ENCODE measurements at regions not wholly inside any gene's neighbourhood (a gene's known extent, or its start where the extent isn't known, plus 50 kb on each side); places are given as distances from the start of the nearest gene placed in this dataset.
A peak's percentile ranks its signal among the peaks of the same experiment; 100 is the strongest.

DNA sequence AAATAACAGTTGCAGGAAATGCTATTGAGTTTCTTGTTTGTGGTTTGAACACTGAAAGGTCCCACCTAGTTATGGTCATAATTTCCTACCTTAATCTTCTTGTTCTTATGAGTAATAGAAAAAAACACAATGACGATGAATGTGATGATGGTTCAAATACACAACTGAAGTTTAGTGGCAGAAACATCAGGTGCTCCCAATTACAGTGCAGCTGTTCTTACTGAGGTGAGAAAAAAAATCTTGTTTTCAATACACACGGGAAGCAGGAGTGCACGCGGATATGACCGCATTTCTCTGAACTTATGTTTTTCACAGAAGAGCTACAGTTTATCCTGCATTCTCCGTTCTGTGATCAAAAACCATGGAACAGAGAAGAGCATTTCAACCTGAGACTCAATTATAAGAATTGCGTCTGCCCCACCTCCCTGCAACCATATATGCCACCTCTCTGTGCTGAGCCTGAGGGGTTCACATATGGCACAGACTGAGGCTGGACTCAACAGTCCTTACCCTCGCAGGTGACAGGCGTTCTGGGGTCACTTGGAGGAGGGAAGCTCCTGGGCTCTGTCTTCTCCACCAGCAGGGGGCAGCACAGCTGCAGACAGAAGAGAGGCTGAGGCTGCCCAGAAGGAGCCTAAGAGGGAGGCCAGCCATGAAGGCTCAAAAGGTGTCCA, 99.7 kb upstream of the IGLL5 start:
- H2AFZ ChIP-seq, result no peak overlapping the region
- no peaks in the 10 kb centered on the region for H3K36me3 ChIP-seq (ENCODE audit: control insufficient read depth, insufficient read depth, low read length)
- H3K4me1 ChIP-seq, result no peaks in the 10 kb centered on the region
- no peak overlapping the region for H3K4me2 ChIP-seq (ENCODE audit: low read length)
- no peak overlapping the region for H3K4me3 ChIP-seq (ENCODE audit: low read depth, low read length)
- H3K27me3 ChIP-seq (ENCODE audit: control insufficient read depth, insufficient read depth, low read length), result no peaks in the 10 kb centered on the region
- H3K27ac ChIP-seq, result no peak overlapping the region
- peak; percentile 30 for TF ChIP-seq CTCF (IDR thresholded peaks at IDR 0.05)
- H3K9me3 ChIP-seq (ENCODE audit: control insufficient read depth, low read length), result no peaks in the 10 kb centered on the region
- no peak overlapping the region for H3K9ac ChIP-seq
- H3K79me2 ChIP-seq, result no peaks in the 10 kb centered on the region

DNA sequence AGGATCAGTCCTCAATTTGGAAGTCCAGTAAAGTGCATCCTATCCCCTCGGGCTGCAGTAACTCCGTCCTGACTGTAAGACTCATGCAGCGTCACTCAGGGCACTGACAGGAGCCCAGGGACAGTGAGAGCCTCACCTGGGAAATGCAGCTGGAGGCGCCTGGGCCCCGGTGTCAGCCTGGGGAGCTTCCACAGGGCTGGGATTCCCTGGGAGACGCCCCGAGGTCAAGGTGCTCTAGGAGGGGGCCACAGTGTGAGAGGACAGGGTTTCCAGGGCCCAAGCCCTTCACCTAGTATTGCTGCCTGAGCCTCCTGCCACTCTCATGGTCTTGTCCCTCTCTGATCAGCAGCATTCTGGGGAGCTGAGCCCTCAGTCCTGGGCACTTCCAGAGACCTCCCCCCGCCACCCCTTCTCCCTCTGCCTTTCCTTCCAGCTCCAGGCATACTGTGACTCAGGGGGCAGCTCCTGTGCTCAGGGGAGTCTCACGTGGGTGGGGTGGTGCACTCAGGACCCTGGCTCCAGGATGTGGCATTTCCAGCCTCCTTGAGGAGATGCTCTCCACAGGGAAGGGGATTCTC, 99.1 kb upstream of the IGLL5 start:
- H3K79me2 ChIP-seq, result no peaks in the 10 kb centered on the region
- no peak overlapping the region for H2AFZ ChIP-seq
- H3K4me3 ChIP-seq (ENCODE audit: low read depth, low read length), result no peak overlapping the region
- H3K27ac ChIP-seq, result no peak overlapping the region
- no peak overlapping the region for H3K9ac ChIP-seq
- no peaks in the 10 kb centered on the region for H3K4me1 ChIP-seq
- no peaks in the 10 kb centered on the region for H3K27me3 ChIP-seq (ENCODE audit: control insufficient read depth, insufficient read depth, low read length)
- H3K9me3 ChIP-seq (ENCODE audit: control insufficient read depth, low read length), result no peaks in the 10 kb centered on the region
- H3K4me2 ChIP-seq (ENCODE audit: low read length), result no peak overlapping the region
- TF ChIP-seq CTCF (IDR thresholded peaks at IDR 0.05), result no peak
- no peaks in the 10 kb centered on the region for H3K36me3 ChIP-seq (ENCODE audit: control insufficient read depth, insufficient read depth, low read length)

GRCh38 chr22:22789233-22789921, 98.2 kb upstream of the IGLL5 start:
- no peak for TF ChIP-seq CTCF (IDR thresholded peaks at IDR 0.05)
- Histone ChIP-seq H3K79me2 (no peaks in the 10 kb centered on the region), H3K4me3 (ENCODE audit: low read depth, low read length) (no peak overlapping the region), H3K9ac (no peak overlapping the region), H3K27ac (no peak overlapping the region), H3K27me3 (ENCODE audit: control insufficient read depth, insufficient read depth, low read length) (no peaks in the 10 kb centered on the region), H3K9me3 (ENCODE audit: control insufficient read depth, low read length) (no peaks in the 10 kb centered on the region), H2AFZ (no peak overlapping the region), H3K36me3 (ENCODE audit: control insufficient read depth, insufficient read depth, low read length) (no peaks in the 10 kb centered on the region), H3K4me2 (ENCODE audit: low read length) (no peak overlapping the region), H3K4me1 (no peaks in the 10 kb centered on the region)

DNA sequence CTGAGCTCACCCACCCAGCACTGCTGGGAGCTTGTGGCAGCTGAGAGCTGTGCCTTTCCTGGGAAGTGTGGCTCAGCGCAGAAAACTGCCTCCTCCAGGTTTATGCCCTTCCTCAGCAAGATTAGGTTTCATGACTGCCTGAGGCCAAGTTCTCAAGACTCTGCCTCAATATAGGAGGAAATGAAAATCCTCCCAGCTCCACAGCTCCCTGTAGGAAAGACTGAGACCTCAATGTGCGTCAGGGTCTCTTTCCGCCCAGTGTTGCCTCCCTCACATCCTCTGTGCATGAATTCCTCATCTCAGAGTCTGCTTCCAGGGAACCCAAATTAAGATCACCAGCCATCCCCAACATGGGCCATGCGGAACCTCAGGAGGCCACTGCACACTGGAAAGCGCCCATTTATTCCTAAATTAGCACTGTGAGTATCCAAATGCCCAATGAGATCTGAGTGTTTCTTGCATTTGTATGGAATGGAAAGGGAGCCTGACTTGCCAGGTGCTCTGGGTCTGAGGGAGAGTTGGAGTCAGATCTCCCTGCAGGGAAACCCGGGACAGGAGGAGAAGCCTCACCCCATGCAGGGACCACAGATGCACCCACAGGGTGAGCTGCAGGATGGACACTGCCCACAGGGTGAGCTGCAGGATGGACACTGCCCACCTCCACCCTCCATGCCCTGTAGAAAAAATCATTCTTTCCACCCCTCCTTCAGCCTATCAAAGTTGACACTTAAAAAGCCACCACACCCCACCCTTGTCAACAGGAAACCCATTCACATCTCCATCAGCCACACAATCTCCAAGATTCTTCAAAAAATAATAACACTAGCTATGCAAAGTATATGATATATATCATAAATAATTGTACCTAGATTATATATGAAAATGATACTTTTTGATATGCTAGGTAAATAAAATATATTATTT, 97.4 kb upstream of the IGLL5 start:
- H3K9me3 ChIP-seq (ENCODE audit: control insufficient read depth, low read length), result no peaks in the 10 kb centered on the region
- no peaks in the 10 kb centered on the region for H3K79me2 ChIP-seq
- H3K4me1 ChIP-seq, result no peaks in the 10 kb centered on the region
- no peak overlapping the region for H3K27ac ChIP-seq
- no peaks in the 10 kb centered on the region for H3K36me3 ChIP-seq (ENCODE audit: control insufficient read depth, insufficient read depth, low read length)
- no peak overlapping the region for H3K4me3 ChIP-seq (ENCODE audit: low read depth, low read length)
- no peak for TF ChIP-seq CTCF (IDR thresholded peaks at IDR 0.05)
- no peak overlapping the region for H3K9ac ChIP-seq
- H3K27me3 ChIP-seq (ENCODE audit: control insufficient read depth, insufficient read depth, low read length), result no peaks in the 10 kb centered on the region
- no peak overlapping the region for H2AFZ ChIP-seq
- no peak overlapping the region for H3K4me2 ChIP-seq (ENCODE audit: low read length)

Data from parathyroid adenoma (tissue), 2 donors.